NCI-H82 treated with DMSO at 0.1 percent for 48 hours (cell line): ENCODE measurements at regions not wholly inside any gene's neighbourhood (a gene's known extent, or its start where the extent isn't known, plus 50 kb on each side); places are given as distances from the start of the nearest gene placed in this dataset.
"Not testable (repeated sequence)": the region's sequence is repeated elsewhere in the genome, so short reads cannot be mapped to it uniquely, and the experiment has no call there.

Source experiments
- DNase-seq: peaks from one replicate; lab custom pipeline; 2025; ENCODE audit not compliant: unreplicated experiment; lab: John Stamatoyannopoulos, UW

- no peak for DNase-seq
Measured at GRCh38 chr4:22573198-22573597, 57.3 kb upstream of the ADGRA3 start.

- no peak for DNase-seq
Measured at GRCh38 chr4:22573641-22574040, 57.8 kb upstream of the ADGRA3 start.

- no peak for DNase-seq
Measured at GRCh38 chr4:22574424-22574823, 58.6 kb upstream of the ADGRA3 start.

- DNase-seq, result no peak
Measured at GRCh38 chr4:22574880-22575279, 59.0 kb upstream of the ADGRA3 start.

GRCh38 chr4:22587253-22587652 is 71.4 kb upstream of the ADGRA3 start:
- no peak for DNase-seq

GRCh38 chr4:22593933-22594332 is 78.1 kb upstream of the ADGRA3 start:
- no peak for DNase-seq

- peak; percentile 71 for DNase-seq
Measured at GRCh38 chr4:22595684-22596083, 79.8 kb upstream of the ADGRA3 start.

GRCh38 chr4:22596409-22596808 is 80.5 kb upstream of the ADGRA3 start:
- no peak for DNase-seq

GRCh38 chr4:22597471-22597870 is 81.6 kb upstream of the ADGRA3 start:
- no peak for DNase-seq

- not testable (repeated sequence) for DNase-seq
Measured at GRCh38 chr4:22598113-22599047, 82.5 kb upstream of the ADGRA3 start.

- not testable (repeated sequence) for DNase-seq
Measured at GRCh38 chr4:22599228-22599928, 83.5 kb upstream of the ADGRA3 start.

GRCh38 chr4:22599929-22600432 is 84.1 kb upstream of the ADGRA3 start:
- DNase-seq, result not testable (repeated sequence)

GRCh38 chr4:22601638-22602037 is 85.8 kb upstream of the ADGRA3 start:
- DNase-seq, result not testable (repeated sequence)

GRCh38 chr4:22607382-22607781 is 85.4 kb upstream of the GBA3 start:
- peak; percentile 27 for DNase-seq

GRCh38 chr4:22609951-22610525 is 82.7 kb upstream of the GBA3 start:
- not testable (repeated sequence) for DNase-seq

GRCh38 chr4:22614114-22614513 is 78.6 kb upstream of the GBA3 start:
- no peak for DNase-seq

GRCh38 chr4:22616516-22616915 is 76.2 kb upstream of the GBA3 start:
- peak; percentile 25 for DNase-seq

GRCh38 chr4:22620144-22620543 is 72.6 kb upstream of the GBA3 start:
- DNase-seq, result not testable (repeated sequence)

- DNase-seq, result not testable (repeated sequence)
Measured at GRCh38 chr4:22621970-22622369, 70.8 kb upstream of the GBA3 start.

- DNase-seq, result not testable (repeated sequence)
Measured at GRCh38 chr4:22624002-22624401, 68.7 kb upstream of the GBA3 start.

- DNase-seq, result no peak
Measured at GRCh38 chr4:22625311-22625710, 67.4 kb upstream of the GBA3 start.
